ENCODE measurements at regions not wholly inside any gene's neighbourhood (a gene's known extent, or its start where the extent isn't known, plus 50 kb on each side); places are given as distances from the start of the nearest gene placed in this dataset.

- Histone ChIP-seq H3K9me3 (ENCODE audit: control insufficient read depth in 4 of 4, low read length in 3 of 4) (no peaks in the 10 kb centered on the region), H3K27me3 (ENCODE audit: control insufficient read depth in 4 of 4, insufficient read depth in 4 of 4, low read length in 3 of 4) (no peaks in the 10 kb centered on the region), H3K4me1 (ENCODE audit: control insufficient read depth in 4 of 4, insufficient read depth in 4 of 4, low read length in 3 of 4) (no peaks in the 10 kb centered on the region), H3K9ac (ENCODE audit: low read depth in 1 of 2, low read length in 2 of 2) (no peak overlapping the region), H3K4me3 (ENCODE audit: low read depth in 1 of 3, low read length in 3 of 3) (no peak overlapping the region), H3K27ac (ENCODE audit: low read depth in 1 of 2, low read length in 2 of 2) (no peak overlapping the region), H3K36me3 (ENCODE audit: control insufficient read depth in 4 of 4, insufficient read depth in 3 of 4, low read depth in 1 of 4, low read length in 3 of 4) (no peaks in the 10 kb centered on the region)
- peak; percentile 25 for DNase-seq (ENCODE audit: low spot score)
- TF ChIP-seq REST (IDR thresholded peaks at IDR 0.05) (no peak), ZBTB33 (IDR thresholded peaks at IDR 0.05) (no peak), RAD21 (IDR thresholded peaks at IDR 0.05) (no peak), HNF4G (IDR thresholded peaks at IDR 0.05) (no peak), ATF3 (IDR thresholded peaks at IDR 0.05) (no peak), HNF4A (conservative IDR thresholded peaks at IDR 0.05) (no peak), RXRA (IDR thresholded peaks at IDR 0.05) (no peak), FOXA1 (IDR thresholded peaks at IDR 0.05) (no peak), GABPA (IDR thresholded peaks at IDR 0.05 in 1 of 2, conservative IDR thresholded peaks at IDR 0.05 in 1 of 2) (no peak), JUND (IDR thresholded peaks at IDR 0.05) (no peak), NR2F2 (IDR thresholded peaks at IDR 0.05) (no peak), EGR1 (IDR thresholded peaks at IDR 0.05; ENCODE audit: low read depth in 2 of 2) (no peak), FOXA2 (IDR thresholded peaks at IDR 0.05) (no peak), CTCF (IDR thresholded peaks at IDR 0.05; ENCODE audit: low read depth, low read length, missing input control) (no peak), TAF1 (conservative IDR thresholded peaks at IDR 0.05) (no peak), MAX (IDR thresholded peaks at IDR 0.05) (no peak), YY1 (IDR thresholded peaks at IDR 0.05) (no peak), SP1 (IDR thresholded peaks at IDR 0.05) (no peak)
- WGBS = 93% methylated on average over 15 of the region's 15 CpGs
These were observed 103.2 kb upstream of the HS6ST1 start for GRCh38 chr2:128421861-128422311.

Measured in liver (tissue), 8 donors.